ENCODE measurements at regions not wholly inside any gene's neighbourhood (a gene's known extent, or its start where the extent isn't known, plus 50 kb on each side); places are given as distances from the start of the nearest gene placed in this dataset.

GRCh38 chr3:139241783-139242182 lies 102.0 kb upstream of the MRPS22 start:
- TF ChIP-seq PREB (CRISPR knock-in tag; IDR thresholded peaks at IDR 0.05; ENCODE audit: borderline replicate concordance), result no peak
- TF ChIP-seq CTCF (IDR thresholded peaks at IDR 0.05), result no peak
- no peak for TF ChIP-seq ZNF263 (CRISPR knock-in tag; IDR thresholded peaks at IDR 0.05; ENCODE audit: low read depth)
- no peak for TF ChIP-seq NR1H2 (CRISPR knock-in tag; IDR thresholded peaks at IDR 0.05)
- TF ChIP-seq ZNF671 (CRISPR knock-in tag; IDR thresholded peaks at IDR 0.05), result no peak
- no peak for TF ChIP-seq ETV6 (CRISPR knock-in tag; IDR thresholded peaks at IDR 0.05)
- no peak for TF ChIP-seq ATF1 (CRISPR knock-in tag; IDR thresholded peaks at IDR 0.05)
- TF ChIP-seq TEAD1 (CRISPR knock-in tag; IDR thresholded peaks at IDR 0.05), result no peak
- TF ChIP-seq TCF7 (CRISPR knock-in tag; IDR thresholded peaks at IDR 0.05; ENCODE audit: low read depth), result no peak
- no peak for TF ChIP-seq E2F4 (CRISPR knock-in tag; IDR thresholded peaks at IDR 0.05; ENCODE audit: borderline replicate concordance, low read depth)
- TF ChIP-seq ZBTB43 (CRISPR knock-in tag; IDR thresholded peaks at IDR 0.05), result no peak
- TF ChIP-seq, protein P1, sequence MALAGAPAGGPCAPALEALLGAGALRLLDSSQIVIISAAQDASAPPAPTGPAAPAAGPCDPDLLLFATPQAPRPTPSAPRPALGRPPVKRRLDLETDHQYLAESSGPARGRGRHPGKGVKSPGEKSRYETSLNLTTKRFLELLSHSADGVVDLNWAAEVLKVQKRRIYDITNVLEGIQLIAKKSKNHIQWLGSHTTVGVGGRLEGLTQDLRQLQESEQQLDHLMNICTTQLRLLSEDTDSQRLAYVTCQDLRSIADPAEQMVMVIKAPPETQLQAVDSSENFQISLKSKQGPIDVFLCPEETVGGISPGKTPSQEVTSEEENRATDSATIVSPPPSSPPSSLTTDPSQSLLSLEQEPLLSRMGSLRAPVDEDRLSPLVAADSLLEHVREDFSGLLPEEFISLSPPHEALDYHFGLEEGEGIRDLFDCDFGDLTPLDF (CRISPR knock-in tag; IDR thresholded peaks at IDR 0.05), result no peak

Measured in WTC11 (cell line).